ENCODE measurements at regions not wholly inside any gene's neighbourhood (a gene's known extent, or its start where the extent isn't known, plus 50 kb on each side); places are given as distances from the start of the nearest gene placed in this dataset.

- TF ChIP-seq CTCF (IDR thresholded peaks at IDR 0.05) (no peak), POLR2A (IDR thresholded peaks at IDR 0.05) (no peak), POLR2AphosphoS5 (IDR thresholded peaks at IDR 0.05) (no peak)
These were observed 53.0 kb upstream of the KDR start for GRCh38 chr4:55178226-55179005.
